ENCODE measurements at regions not wholly inside any gene's neighbourhood (a gene's known extent, or its start where the extent isn't known, plus 50 kb on each side); places are given as distances from the start of the nearest gene placed in this dataset.

- no peak for DNase-seq
These were observed 343.6 kb downstream of the LPIN1 start for GRCh38 chr2:12090072-12090471.

- DNase-seq, result no peak
These were observed 344.2 kb downstream of the LPIN1 start for GRCh38 chr2:12090590-12090989.

- DNase-seq, result no peak
These were observed 344.9 kb downstream of the LPIN1 start for GRCh38 chr2:12091201-12091806.

- no peak for DNase-seq
These were observed 347.7 kb downstream of the LPIN1 start for GRCh38 chr2:12094134-12094533.

GRCh38 chr2:12096051-12096787, 349.8 kb downstream of the LPIN1 start:
- no peak for DNase-seq

- no peak for DNase-seq
These were observed 350.5 kb downstream of the LPIN1 start for GRCh38 chr2:12096788-12097449.

- DNase-seq, result no peak
These were observed 351.4 kb downstream of the LPIN1 start for GRCh38 chr2:12097859-12098258.

GRCh38 chr2:12099374-12099773, 352.9 kb downstream of the LPIN1 start:
- no peak for DNase-seq

GRCh38 chr2:12102679-12103078, 356.2 kb downstream of the LPIN1 start:
- DNase-seq, result no peak

GRCh38 chr2:12105180-12105579, 358.7 kb downstream of the LPIN1 start:
- DNase-seq, result no peak

GRCh38 chr2:12106440-12107080, 360.1 kb downstream of the LPIN1 start:
- peak; percentile 64 for DNase-seq

- DNase-seq, result no peak
These were observed 360.9 kb downstream of the LPIN1 start for GRCh38 chr2:12107321-12107720.

GRCh38 chr2:12107939-12108338, 361.5 kb downstream of the LPIN1 start:
- no peak for DNase-seq

- DNase-seq, result no peak
These were observed 363.1 kb downstream of the LPIN1 start for GRCh38 chr2:12109363-12110017.

GRCh38 chr2:12110074-12110473, 363.6 kb downstream of the LPIN1 start:
- no peak for DNase-seq

GRCh38 chr2:12110481-12110880, 364.0 kb downstream of the LPIN1 start:
- no peak for DNase-seq

- DNase-seq, result no peak
These were observed 367.0 kb downstream of the LPIN1 start for GRCh38 chr2:12113412-12113811.

- no peak for DNase-seq
These were observed 368.4 kb downstream of the LPIN1 start for GRCh38 chr2:12114816-12115215.

GRCh38 chr2:12116228-12116750, 369.9 kb downstream of the LPIN1 start:
- DNase-seq, result no peak

- DNase-seq, result no peak
These were observed 373.4 kb downstream of the LPIN1 start for GRCh38 chr2:12119841-12120240.

GRCh38 chr2:12120281-12121150, 374.1 kb downstream of the LPIN1 start:
- DNase-seq, result no peak

GRCh38 chr2:12124790-12125189, 378.4 kb downstream of the LPIN1 start:
- no peak for DNase-seq
